HepG2 (cell line): ENCODE measurements at regions not wholly inside any gene's neighbourhood (a gene's known extent, or its start where the extent isn't known, plus 50 kb on each side); places are given as distances from the start of the nearest gene placed in this dataset.

ENCODE experiments used
- YY1 ChIP-seq: IDR thresholded peaks from 2 replicates; pipeline ENCODE4 v1.6.1; 2011; ENCODE audit warnings: low read length, low read depth, moderate library complexity, mild to moderate bottlenecking; ENCODE audit not compliant: insufficient read depth, insufficient replicate concordance
- ZNF292 ChIP-seq: sonication (generic); formaldehyde crosslinking; IDR thresholded peaks from 2 replicates; pipeline ENCODE4 v1.8.1; 2022; ENCODE audit warnings: mild to moderate bottlenecking, low read depth, missing genetic modification reagents, borderline replicate concordance

- TF ChIP-seq YY1 (no peak), ZNF292 (CRISPR knock-in tag) (no peak)
Measured at GRCh38 chr18:75478996-75479880, 51.7 kb upstream of the SMIM21 start.
